ENCODE measurements at regions not wholly inside any gene's neighbourhood (a gene's known extent, or its start where the extent isn't known, plus 50 kb on each side); places are given as distances from the start of the nearest gene placed in this dataset.

GRCh38 chr1:30817077-30817438, 59.5 kb upstream of the LAPTM5 start:
- Histone ChIP-seq H3K27me3 (ENCODE audit: insufficient read depth, low read length) (no peaks in the 10 kb centered on the region), H4K91ac (ENCODE audit: insufficient read length, low read depth, low read length) (no peak overlapping the region), H3K9ac (ENCODE audit: extremely low read depth, insufficient read length, low read length) (no peak overlapping the region), H2BK120ac (ENCODE audit: low read depth, low read length, poor library complexity, severe bottlenecking) (no peak overlapping the region), H2BK5ac (ENCODE audit: insufficient read length, low read length) (no peak overlapping the region), H3T11ph (ENCODE audit: low read length) (no peak overlapping the region), H4K5ac (ENCODE audit: insufficient read length, low read depth, low read length) (no peak overlapping the region), H4K20me1 (ENCODE audit: control insufficient read depth, insufficient read depth, insufficient read length) (no peaks in the 10 kb centered on the region), H3K23me2 (ENCODE audit: insufficient read length, low read depth, low read length, poor library complexity, severe bottlenecking) (no peaks in the 10 kb centered on the region), H3K18ac (ENCODE audit: insufficient read length, low read depth, low read length) (no peak overlapping the region), H4K8ac (replicated peaks; ENCODE audit: insufficient read length, low read depth, low read length) (no peak overlapping the region), H3K4ac (ENCODE audit: low read depth, low read length) (no peak overlapping the region), H3K79me1 (ENCODE audit: insufficient read depth, low read depth, low read length, poor library complexity, severe bottlenecking) (no peaks in the 10 kb centered on the region), H2BK20ac (ENCODE audit: low read depth, low read length, poor library complexity, severe bottlenecking) (no peak overlapping the region), H2BK12ac (ENCODE audit: insufficient read length, low read depth, low read length) (no peak overlapping the region), H2AFZ (ENCODE audit: low read length) (no peak overlapping the region), H2BK15ac (ENCODE audit: low read depth, low read length) (no peak overlapping the region), H3K79me2 (ENCODE audit: insufficient read depth, low read length) (no peaks in the 10 kb centered on the region), H3K9me3 (ENCODE audit: control insufficient read depth, low read depth, low read length) (no peaks in the 10 kb centered on the region), H3K14ac (ENCODE audit: insufficient read depth, low read length) (no peak overlapping the region), H3K4me1 (ENCODE audit: insufficient read depth, low read length) (peaks cover 10% of the 10 kb centered on the region; the same call in 1 of the 2 replicates), H3K23ac (ENCODE audit: insufficient read length, low read depth, low read length) (no peak overlapping the region), H3K4me2 (ENCODE audit: insufficient read depth, insufficient read length, low read length) (no peak overlapping the region), H3K27ac (ENCODE audit: insufficient read length, low read depth, low read length) (no peak overlapping the region), H3K56ac (ENCODE audit: insufficient read length, low read depth, low read length) (no peak overlapping the region), H2AK5ac (ENCODE audit: insufficient read length, low read length) (no peak overlapping the region)
- Mint-ChIP-seq H3K36me3 (ENCODE audit: insufficient read depth in 1 of 3, low read depth in 3 of 3) (no peaks in the 10 kb centered on the region), H3K27me3 (ENCODE audit: low read depth) (peaks cover 3% of the 10 kb centered on the region), H3K27ac (peak overlapping the region in 1 of 3 experiments; percentile 84; a peak in 2 of 7 replicates), H3K4me3 (no peak overlapping the region), H3K9me3 (no peaks in the 10 kb centered on the region; a peak in 1 of 5 replicates), H3K4me1 (peaks cover 33 to 37% of the 10 kb centered on the region in 2 experiments)
- no peak for DNase-seq
- TF ChIP-seq CTCF (conservative IDR thresholded peaks at IDR 0.05) = no peak
- no CpG with 5 or more reads among the region's 5 CpGs for WGBS (ENCODE audit: extremely low coverage, insufficient read length, low lambda C conversion rate)

Data from H9 (cell line).